ENCODE measurements at regions not wholly inside any gene's neighbourhood (a gene's known extent, or its start where the extent isn't known, plus 50 kb on each side); places are given as distances from the start of the nearest gene placed in this dataset.

- Histone ChIP-seq H2BK15ac (ENCODE audit: low read depth, low read length) (no peak overlapping the region), H3K56ac (ENCODE audit: extremely low read depth, insufficient read depth, low read length) (no peak overlapping the region), H2BK20ac (ENCODE audit: low read depth, low read length) (no peak overlapping the region), H3K18ac (ENCODE audit: low read depth, low read length) (no peak overlapping the region), H3K79me1 (ENCODE audit: low read depth in 1 of 2, low read length in 2 of 2) (no peaks in the 10 kb centered on the region), H2AK9ac (replicated peaks; ENCODE audit: low read depth, low read length, poor library complexity) (no peak overlapping the region), H4K5ac (ENCODE audit: low read depth, low read length) (no peak overlapping the region), H3K9ac (ENCODE audit: low read depth, low read length) (no peak overlapping the region), H2BK120ac (ENCODE audit: low read depth, low read length) (no peak overlapping the region), H4K20me1 (ENCODE audit: insufficient read depth, low read length) (no peaks in the 10 kb centered on the region), H4K8ac (ENCODE audit: low read depth in 2 of 2, low read length in 2 of 2) (no peak overlapping the region), H4K91ac (ENCODE audit: insufficient read depth, low read depth, low read length) (no peak overlapping the region), H3K23ac (ENCODE audit: low read depth, low read length) (no peak overlapping the region), H3K27ac (ENCODE audit: insufficient read depth, low read length) (no peak overlapping the region), H3K4ac (ENCODE audit: low read depth, low read length) (no peak overlapping the region), H3K4me1 (ENCODE audit: control insufficient read depth, insufficient read depth, low read length) (no peaks in the 10 kb centered on the region), H3K4me2 (ENCODE audit: low read depth, low read length) (no peak overlapping the region), H2AK5ac (ENCODE audit: low read depth, low read length) (no peak overlapping the region), H2AFZ (replicated peaks; ENCODE audit: low read length, poor library complexity) (no peak overlapping the region), H3K36me3 (ENCODE audit: control insufficient read depth, insufficient read depth, low read length) (no peaks in the 10 kb centered on the region), H3K14ac (replicated peaks; ENCODE audit: low read depth, low read length) (no peak overlapping the region), H3K27me3 (ENCODE audit: control insufficient read depth, insufficient read depth, low read length) (no peaks in the 10 kb centered on the region), H2BK5ac (ENCODE audit: low read depth, low read length, poor library complexity, severe bottlenecking) (no peak overlapping the region), H3K9me1 (ENCODE audit: insufficient read depth, low read length) (no peaks in the 10 kb centered on the region), H3K9me3 (ENCODE audit: control insufficient read depth, insufficient read depth, low read length) (no peaks in the 10 kb centered on the region), H3K4me3 (ENCODE audit: insufficient read depth, low read depth, low read length) (no peak overlapping the region)
- ATAC-seq (ENCODE audit: low read depth): no peak
- dilution Hi-C loops (cut with HindIII; ENCODE audit: low sequenced_read_pairs, unreplicated experiment): no loop called here
- no peak for DNase-seq
- TF ChIP-seq MAZ (IDR thresholded peaks at IDR 0.05; ENCODE audit: borderline replicate concordance, low read depth, low read length) (no peak), FOS (IDR thresholded peaks at IDR 0.05; ENCODE audit: low read depth, low read length) (no peak), MXI1 (IDR thresholded peaks at IDR 0.05; ENCODE audit: borderline replicate concordance, low read depth, low read length) (no peak), NFE2L2 (IDR thresholded peaks at IDR 0.05; ENCODE audit: low read depth, low read length) (no peak), CTCF (conservative IDR thresholded peaks at IDR 0.05; ENCODE audit: low read depth, low read length) (no peak), ELK1 (IDR thresholded peaks at IDR 0.05; ENCODE audit: borderline replicate concordance, low read depth, low read length) (no peak), RFX5 (IDR thresholded peaks at IDR 0.05; ENCODE audit: low read depth, low read length) (no peak), CEBPB (IDR thresholded peaks at IDR 0.05; ENCODE audit: low read depth, low read length) (no peak), RCOR1 (IDR thresholded peaks at IDR 0.05; ENCODE audit: insufficient replicate concordance, low read length) (no peak), POLR2A (IDR thresholded peaks at IDR 0.05; ENCODE audit: low read depth, low read length) (no peak), MAFK (IDR thresholded peaks at IDR 0.05; ENCODE audit: low read depth, low read length) (no peak), USF2 (IDR thresholded peaks at IDR 0.05; ENCODE audit: low read depth, low read length) (no peak), CHD1 (IDR thresholded peaks at IDR 0.05; ENCODE audit: low read depth, low read length) (no peak), RAD21 (IDR thresholded peaks at IDR 0.05; ENCODE audit: low read length) (no peak), BHLHE40 (IDR thresholded peaks at IDR 0.05; ENCODE audit: low read depth, low read length) (no peak), SMC3 (IDR thresholded peaks at IDR 0.05; ENCODE audit: low read depth, low read length) (no peak)
- in situ Hi-C loops (cut with MboI; ENCODE audit: low sequenced_read_pairs): no loop called here
- no TSS peak for BruUV-seq (replicated peaks)
- 33% methylated on average over 2 of the region's 3 CpGs; no CpG with 5 or more reads in 1 of the 2 experiments for WGBS, 2 experiments (ENCODE audit: extremely low coverage in 2 of 2, insufficient read length in 1 of 2)
- CTCF ChIA-PET: no interaction called here
- POLR2A ChIA-PET (ENCODE audit: unreplicated experiment): no interaction called here
- intact Hi-C loops (cut with micrococcal nuclease): no loop called here
Observed at GRCh38 chr10:45147000-45147399, 146.3 kb downstream of the ZNF22 start.
